H1 (cell line): ENCODE measurements at regions not wholly inside any gene's neighbourhood (a gene's known extent, or its start where the extent isn't known, plus 50 kb on each side); places are given as distances from the start of the nearest gene placed in this dataset.

Experiments
- CTCF ChIA-PET: fragments of 300-600 bp; sonication (Branson Sonifier 250); formaldehyde crosslinking; loops from one replicate; lab custom pipeline; 2021; ENCODE audit not compliant: partially characterized antibody; lab: Charles Lee
- POLR2A ChIA-PET: fragments of 300-600 bp; sonication (Branson Sonifier 250); formaldehyde crosslinking; loops from one replicate; lab custom pipeline; 2021; ENCODE audit warnings: inconsistent platforms; ENCODE audit not compliant: partially characterized antibody; lab: Charles Lee
- DNase-seq, 2 experiments: peaks; one replicate each; pipeline versions ENCODE4 v3.0.0 to v3.0.0-alpha.2; 2010 to 2022; ENCODE audit warnings: low spot score in 2 of 2, low read depth in 1 of 2, mixed read lengths in 1 of 2
- FAIRE-seq: peaks from 2 replicates; lab custom pipeline; 2011; peaks lifted over from hg19 to GRCh38; lab: Jason Lieb, UNC
- H2AFZ ChIP-seq: 2 replicates; pipeline ENCODE4 v1.8.1; 2012; ENCODE audit warnings: low read length, inconsistent platforms
- H2AK5ac ChIP-seq: 2 replicates; pipeline ENCODE4 v1.6.1; 2013; ENCODE audit warnings: low read depth, low read length
- H2BK120ac ChIP-seq: replicated peaks from 2 replicates; pipeline ENCODE3; 2013; ENCODE audit warnings: low read depth, low read length, inconsistent platforms
- H2BK12ac ChIP-seq: 2 replicates; pipeline ENCODE4 v1.6.1; 2013; ENCODE audit warnings: low read depth, low read length
- H2BK15ac ChIP-seq: 2 replicates; pipeline ENCODE4 v1.6.1; 2013; ENCODE audit warnings: low read length
- H2BK20ac ChIP-seq: 2 replicates; pipeline ENCODE4 v1.6.1; 2013; ENCODE audit warnings: low read length
- H2BK5ac ChIP-seq: 2 replicates; pipeline ENCODE4 v1.6.1; 2013; ENCODE audit warnings: low read depth, low read length
- H3K14ac ChIP-seq: 2 replicates; pipeline ENCODE4 v1.6.1; 2013; ENCODE audit warnings: inconsistent platforms; ENCODE audit not compliant: insufficient read length
- H3K18ac ChIP-seq: 2 replicates; pipeline ENCODE4 v1.6.1; 2013; ENCODE audit warnings: low read length; ENCODE audit errors: extremely low read depth
- H3K23ac ChIP-seq: 2 replicates; pipeline ENCODE4 v1.6.1; 2013; ENCODE audit warnings: inconsistent platforms; ENCODE audit not compliant: insufficient read length
- H3K23me2 ChIP-seq: 2 replicates; pipeline ENCODE4 v1.6.1; 2013; ENCODE audit warnings: low read depth, low read length
- H3K27ac ChIP-seq: 2 replicates; pipeline ENCODE4 v1.6.1; 2011; ENCODE audit warnings: low read depth, low read length, inconsistent platforms
- H3K27me3 ChIP-seq, 4 experiments: replicated peaks in 1 of 4; 1 replicate in 1 of 4; 2 replicates in 3 of 4; pipeline versions ENCODE4 v1.6.1 to v1.8.1; 2011 to 2013; ENCODE audit warnings: low read length in 3 of 4, mild to moderate bottlenecking in 3 of 4, inconsistent platforms in 2 of 4, mixed read lengths in 2 of 4, moderate library complexity in 1 of 4; ENCODE audit not compliant: control insufficient read depth in 3 of 4, insufficient read depth in 3 of 4; ENCODE audit errors: extremely low read depth in 1 of 4
- H3K36me3 ChIP-seq, 4 experiments: 2 replicates each; pipeline versions ENCODE4 v1.6.1 to v1.8.1; 2011 to 2013; ENCODE audit warnings: mild to moderate bottlenecking in 4 of 4, low read length in 3 of 4, moderate library complexity in 2 of 4, control low read depth in 1 of 4, inconsistent platforms in 1 of 4; ENCODE audit not compliant: insufficient read depth in 4 of 4, control insufficient read depth in 2 of 4
- H3K4ac ChIP-seq: replicated peaks from 2 replicates; pipeline ENCODE3; 2013; ENCODE audit warnings: low read length, low read depth, mixed read lengths, inconsistent platforms; ENCODE audit not compliant: insufficient read length
- H3K4me1 ChIP-seq, 4 experiments: replicated peaks in 1 of 4; 1 replicate in 1 of 4; 2 replicates in 3 of 4; pipeline versions ENCODE4 v1.6.1 to v1.8.1; 2011 to 2013; ENCODE audit warnings: low read length in 3 of 4, inconsistent platforms in 2 of 4, mixed read lengths in 1 of 4; ENCODE audit not compliant: insufficient read depth in 4 of 4, control insufficient read depth in 3 of 4
- H3K4me2 ChIP-seq, 2 experiments: 2 replicates each; pipeline versions ENCODE4 v1.6.1 to v1.8.1; 2011 to 2013; ENCODE audit warnings: low read depth in 2 of 2, low read length in 2 of 2, control low read depth in 1 of 2, inconsistent platforms in 1 of 2, mild to moderate bottlenecking in 1 of 2; ENCODE audit not compliant: insufficient read depth in 1 of 2
- H3K4me3 ChIP-seq, 4 experiments: fragments of 200-600, 300-600 bp in 1 of 4; sonication (generic), shearing (Covaris generic), sonication (Bioruptor Twin) in 1 of 4; 2 replicates each; pipeline versions ENCODE4 v1.5.1 to v1.8.1; 2011 to 2016; ENCODE audit warnings: low read length in 4 of 4, low read depth in 3 of 4, control low read depth in 2 of 4, inconsistent platforms in 2 of 4, mild to moderate bottlenecking in 2 of 4, mixed read lengths in 1 of 4, moderate library complexity in 1 of 4; ENCODE audit not compliant: insufficient read depth in 2 of 4; ENCODE audit errors: extremely low read depth in 1 of 4
- H3K56ac ChIP-seq: replicated peaks from 2 replicates; pipeline ENCODE3; 2013; ENCODE audit warnings: low read depth, mild to moderate bottlenecking, mixed read lengths, low read length, inconsistent platforms; ENCODE audit not compliant: insufficient read length
- H3K79me1 ChIP-seq: 2 replicates; pipeline ENCODE4 v1.6.1; 2013; ENCODE audit warnings: low read depth, low read length, control low read depth
- H3K79me2 ChIP-seq, 2 experiments: 2 replicates each; pipeline versions ENCODE4 v1.6.1 to v1.8.1; 2012 to 2013; ENCODE audit warnings: low read length in 2 of 2, mild to moderate bottlenecking in 2 of 2, inconsistent platforms in 1 of 2; ENCODE audit not compliant: insufficient read depth in 2 of 2, control insufficient read depth in 1 of 2
- H3K9ac ChIP-seq, 4 experiments: replicated peaks in 1 of 4; 1 replicate in 1 of 4; 2 replicates in 3 of 4; pipeline versions ENCODE4 v1.6.1 to v1.8.1; 2011 to 2013; ENCODE audit warnings: low read depth in 3 of 4, low read length in 3 of 4, control low read depth in 2 of 4, mild to moderate bottlenecking in 2 of 4, moderate library complexity in 2 of 4, inconsistent platforms in 1 of 4; ENCODE audit errors: extremely low read depth in 1 of 4
- H3K9me3 ChIP-seq, 2 experiments: 2 replicates each; pipeline versions ENCODE4 v1.6.1 to v1.8.1; 2012 to 2013; ENCODE audit warnings: mild to moderate bottlenecking in 2 of 2, moderate library complexity in 2 of 2, control low read depth in 1 of 2, inconsistent platforms in 1 of 2, low read depth in 1 of 2, low read length in 1 of 2, mixed read lengths in 1 of 2; ENCODE audit not compliant: insufficient read depth in 2 of 2
- H4K20me1 ChIP-seq, 2 experiments: replicated peaks in 1 of 2; 2 replicates each; pipeline versions ENCODE3 to v1.8.1; 2011 to 2013; ENCODE audit warnings: inconsistent platforms in 2 of 2, low read length in 2 of 2, mild to moderate bottlenecking in 1 of 2; ENCODE audit not compliant: insufficient read depth in 2 of 2, control insufficient read depth in 1 of 2
- H4K5ac ChIP-seq: 2 replicates; pipeline ENCODE4 v1.6.1; 2013; ENCODE audit warnings: low read length, low read depth, mixed read lengths, inconsistent platforms; ENCODE audit not compliant: insufficient read length
- H4K8ac ChIP-seq: 2 replicates; pipeline ENCODE4 v1.8.0; 2013; ENCODE audit warnings: mild to moderate bottlenecking, moderate library complexity, low read length, inconsistent platforms; ENCODE audit not compliant: insufficient read depth; ENCODE audit errors: extremely low read depth
- H4K91ac ChIP-seq: replicated peaks from 2 replicates; pipeline ENCODE3; 2013; ENCODE audit warnings: low read length, mixed read lengths, inconsistent platforms; ENCODE audit not compliant: insufficient read length
- BCL11A ChIP-seq, 2 experiments: IDR thresholded peaks; one replicate each; pipeline ENCODE4 v1.6.1; 2011; ENCODE audit warnings: low read depth in 2 of 2, low read length in 2 of 2, mild to moderate bottlenecking in 2 of 2
- E2F6 ChIP-seq: IDR thresholded peaks from 2 replicates; pipeline ENCODE4 v1.6.1; 2012; ENCODE audit warnings: inconsistent platforms
- HDAC2 ChIP-seq, 2 experiments: fragments of 300-600 bp in 1 of 2; sonication (generic) in 1 of 2; IDR thresholded peaks; 2 replicates each; pipeline ENCODE4 v1.6.1; 2011 to 2012; ENCODE audit warnings: low read depth in 2 of 2, low read length in 2 of 2, mild to moderate bottlenecking in 2 of 2, moderate library complexity in 2 of 2, borderline replicate concordance in 1 of 2, inconsistent platforms in 1 of 2
- RXRA ChIP-seq: IDR thresholded peaks from 2 replicates; pipeline ENCODE4 v1.6.1; 2011; ENCODE audit warnings: low read depth, mild to moderate bottlenecking, low read length, moderate library complexity; ENCODE audit not compliant: insufficient read depth
- SP2 ChIP-seq: IDR thresholded peaks from 2 replicates; pipeline ENCODE4 v1.6.1; 2012; ENCODE audit warnings: mild to moderate bottlenecking, low read length, inconsistent platforms
- TAF7 ChIP-seq: optimal IDR thresholded peaks from 2 replicates; pipeline ENCODE3; 2011; ENCODE audit warnings: low read depth, mild to moderate bottlenecking, inconsistent platforms, low read length, moderate library complexity, borderline replicate concordance
- TEAD4 ChIP-seq: IDR thresholded peaks from 2 replicates; pipeline ENCODE4 v1.6.1; 2012; ENCODE audit warnings: low read depth, low read length, inconsistent platforms, mixed read lengths
- WGBS, 2 experiments: shearing (Covaris generic) in 1 of 2; methylation state at CpG; one replicate each; pipeline versions ENCODE4 v1.1.6 to v1.1.7; 2013 to 2015; ENCODE audit warnings: low lambda C conversion rate in 2 of 2, mixed read lengths in 2 of 2, inconsistent platforms in 1 of 2, low coverage in 1 of 2, missing lambda C conversion rate in 1 of 2; ENCODE audit not compliant: insufficient replicate concordance in 2 of 2, insufficient coverage in 1 of 2, insufficient read length in 1 of 2; ENCODE audit errors: extremely low coverage in 1 of 2, missing lambda C conversion rate in 1 of 2; 5-methylcytosine and 5-hydroxymethylcytosine counted together

- Histone ChIP-seq H3K4me3 (no peak overlapping the region), H3K27me3 (no peaks in the 10 kb centered on the region), H4K20me1 (no peaks in the 10 kb centered on the region), H3K4me1 (no peaks in the 10 kb centered on the region), H3K56ac (no peak overlapping the region), H4K5ac (no peak overlapping the region), H3K36me3 (no peaks in the 10 kb centered on the region), H3K23ac (no peak overlapping the region), H2AK5ac (no peak overlapping the region), H3K9ac (no peak overlapping the region), H2BK12ac (no peak overlapping the region), H3K79me1 (no peaks in the 10 kb centered on the region)
- no peak for FAIRE-seq
- TF ChIP-seq TEAD4: no peak
- no peak for TF ChIP-seq HDAC2 (IDR thresholded peaks at IDR 0.05; ENCODE audit: borderline replicate concordance in 1 of 2, low read depth in 2 of 2, low read length in 2 of 2)
- no peak for TF ChIP-seq SP2
- no peak for TF ChIP-seq TAF7
- TF ChIP-seq BCL11A (IDR thresholded peaks at IDR 0.05; ENCODE audit: low read depth in 2 of 2, low read length in 2 of 2): no peak
- no peak for TF ChIP-seq E2F6
- TF ChIP-seq RXRA: no peak
- TF ChIP-seq, all 59 proteins: peak for 0
- Histone ChIP-seq H2BK15ac (no peak overlapping the region), H3K23me2 (no peaks in the 10 kb centered on the region), H3K9me3 (no peaks in the 10 kb centered on the region), H3K4ac (no peak overlapping the region), H3K27ac (no peak overlapping the region), H2BK120ac (no peak overlapping the region), H3K18ac (no peak overlapping the region), H3K79me2 (no peaks in the 10 kb centered on the region), H2BK20ac (no peak overlapping the region), H3K4me2 (no peak overlapping the region), H4K91ac (no peak overlapping the region), H2AFZ (no peak overlapping the region), H3K14ac (no peak overlapping the region), H4K8ac (no peak overlapping the region), H2BK5ac (no peak overlapping the region)
- POLR2A ChIA-PET: no interaction called here
- CTCF ChIA-PET: no interaction called here
- DNase-seq: no peak
- WGBS, 2 experiments: 95% methylated on average over 2 of the region's 2 CpGs; no CpG with 5 or more reads in 1 of the 2 experiments
Measured at GRCh38 chr13:72500851-72501250, 226.6 kb downstream of the MZT1 start.
